Breast epithelium (tissue), 4 donors: ENCODE measurements at regions not wholly inside any gene's neighbourhood (a gene's known extent, or its start where the extent isn't known, plus 50 kb on each side); places are given as distances from the start of the nearest gene placed in this dataset.

Experiments used
- DNase-seq, 2 donors: peaks; one replicate each; pipeline ENCODE4 v3.0.0-alpha.2; 2019; ENCODE audit warnings: low spot score in 2 of 2
- H3K27ac ChIP-seq, 2 donors: fragments of 200-600 bp; sonication (generic) in 1 of 2; one replicate each; pipeline ENCODE4 v1.5.1; 2016 to 2019; ENCODE audit warnings: mild to moderate bottlenecking in 1 of 2
- H3K27me3 ChIP-seq, 2 donors: fragments of 200-600 bp; sonication (generic) in 1 of 2; one replicate each; pipeline versions ENCODE4 v1.5.1 to v1.6.0; 2017 to 2019; ENCODE audit warnings: control low read depth in 1 of 2, mild to moderate bottlenecking in 1 of 2
- H3K36me3 ChIP-seq: fragments of 200-600 bp; one replicate; pipeline ENCODE4 v1.5.1; 2019
- H3K4me1 ChIP-seq, 2 donors: fragments of 200-600 bp; sonication (generic); one replicate each; pipeline ENCODE4 v1.5.1; 2016 to 2019; ENCODE audit warnings: control low read depth in 1 of 2
- H3K4me3 ChIP-seq, 3 donors: fragments of 200-600 bp; sonication (generic); 1 replicate in 2 of 3; 2 replicates in 1 of 3; pipeline ENCODE4 v1.5.1; 2016 to 2019; ENCODE audit warnings: mild to moderate bottlenecking in 3 of 3, moderate library complexity in 2 of 3
- H3K9me3 ChIP-seq, 2 donors: fragments of 200-600 bp; sonication (generic) in 1 of 2; one replicate each; pipeline ENCODE4 v1.5.1; 2016 to 2019; ENCODE audit warnings: control low read depth in 1 of 2
- CTCF ChIP-seq, 3 donors: fragments of 450-650 bp; IDR thresholded peaks; one replicate each; pipeline ENCODE4 v1.5.1; 2016 to 2017; ENCODE audit warnings: antibody characterized with exemption in 3 of 3, mild to moderate bottlenecking in 3 of 3, moderate library complexity in 3 of 3
- POLR2A ChIP-seq: fragments of 450-650 bp; IDR thresholded peaks from one replicate; pipeline ENCODE4 v1.6.1; 2016; ENCODE audit warnings: antibody characterized with exemption, mild to moderate bottlenecking, moderate library complexity
- POLR2AphosphoS5 ChIP-seq, 3 donors: sonication (generic); formaldehyde crosslinking; IDR thresholded peaks; one replicate each; pipeline ENCODE4 v1.6.1; 2017; ENCODE audit warnings: antibody characterized with exemption in 3 of 3
- intact Hi-C: fragments of 100-400 bp; cut with DNase I; formaldehyde crosslinking; loops from one replicate; pipeline ENCODE4 v1.15.1; 2023; ENCODE audit warnings: low total_unique reads

- intact Hi-C loops: no loop called here
- no peaks in the 10 kb centered on the region for H3K4me1 ChIP-seq
- H3K36me3 ChIP-seq: no peaks in the 10 kb centered on the region
- no peaks in the 10 kb centered on the region for H3K9me3 ChIP-seq
- no peak for DNase-seq
- H3K27ac ChIP-seq: no peak overlapping the region
- no peak overlapping the region for H3K4me3 ChIP-seq
- H3K27me3 ChIP-seq: no peaks in the 10 kb centered on the region
- TF ChIP-seq CTCF (IDR thresholded peaks at IDR 0.05) (no peak), POLR2AphosphoS5 (IDR thresholded peaks at IDR 0.05) (no peak), POLR2A (no peak)
These were observed 533.0 kb downstream of the SPRY1 start for GRCh38 chr4:123929565-123929964.

GRCh38 chr4:123930996-123931395, 534.4 kb downstream of the SPRY1 start:
- Histone ChIP-seq H3K36me3 (no peaks in the 10 kb centered on the region), H3K27ac (no peak overlapping the region), H3K9me3 (no peaks in the 10 kb centered on the region), H3K27me3 (no peaks in the 10 kb centered on the region), H3K4me1 (no peaks in the 10 kb centered on the region), H3K4me3 (no peak overlapping the region)
- intact Hi-C loops: no loop called here
- no peak for DNase-seq
- TF ChIP-seq CTCF (IDR thresholded peaks at IDR 0.05): no peak
- no peak for TF ChIP-seq POLR2A

- intact Hi-C loops: no loop called here
- Histone ChIP-seq H3K27me3 (no peaks in the 10 kb centered on the region), H3K36me3 (no peaks in the 10 kb centered on the region), H3K4me1 (no peaks in the 10 kb centered on the region), H3K4me3 (no peak overlapping the region), H3K9me3 (no peaks in the 10 kb centered on the region), H3K27ac (no peak overlapping the region)
- no peak for DNase-seq
- TF ChIP-seq POLR2A (no peak), POLR2AphosphoS5 (IDR thresholded peaks at IDR 0.05) (no peak)
These were observed 537.5 kb downstream of the SPRY1 start for GRCh38 chr4:123934096-123934495.

GRCh38 chr4:123936621-123937043, 540.0 kb downstream of the SPRY1 start:
- TF ChIP-seq POLR2A (no peak), CTCF (IDR thresholded peaks at IDR 0.05) (no peak), POLR2AphosphoS5 (IDR thresholded peaks at IDR 0.05) (no peak)
- Histone ChIP-seq H3K4me1 (no peaks in the 10 kb centered on the region), H3K4me3 (no peak overlapping the region), H3K9me3 (no peaks in the 10 kb centered on the region), H3K27me3 (no peaks in the 10 kb centered on the region), H3K27ac (no peak overlapping the region), H3K36me3 (no peaks in the 10 kb centered on the region)
- intact Hi-C loops: no loop called here
- no peak for DNase-seq

GRCh38 chr4:123937581-123937980, 541.0 kb downstream of the SPRY1 start:
- Histone ChIP-seq H3K27me3 (no peaks in the 10 kb centered on the region), H3K9me3 (no peaks in the 10 kb centered on the region), H3K27ac (no peak overlapping the region), H3K4me3 (no peak overlapping the region), H3K4me1 (no peaks in the 10 kb centered on the region), H3K36me3 (no peaks in the 10 kb centered on the region)
- intact Hi-C loops: no loop called here
- no peak for TF ChIP-seq POLR2A
- DNase-seq: no peak

GRCh38 chr4:123939621-123940020, 543.0 kb downstream of the SPRY1 start:
- Histone ChIP-seq H3K36me3 (no peaks in the 10 kb centered on the region), H3K4me3 (no peak overlapping the region), H3K4me1 (no peaks in the 10 kb centered on the region), H3K27ac (no peak overlapping the region), H3K27me3 (no peaks in the 10 kb centered on the region), H3K9me3 (no peaks in the 10 kb centered on the region)
- DNase-seq: no peak
- TF ChIP-seq CTCF (IDR thresholded peaks at IDR 0.05) (no peak), POLR2A (no peak), POLR2AphosphoS5 (IDR thresholded peaks at IDR 0.05) (no peak)
- intact Hi-C loops: no loop called here
